ENCODE measurements at regions not wholly inside any gene's neighbourhood (a gene's known extent, or its start where the extent isn't known, plus 50 kb on each side); places are given as distances from the start of the nearest gene placed in this dataset.

DNA sequence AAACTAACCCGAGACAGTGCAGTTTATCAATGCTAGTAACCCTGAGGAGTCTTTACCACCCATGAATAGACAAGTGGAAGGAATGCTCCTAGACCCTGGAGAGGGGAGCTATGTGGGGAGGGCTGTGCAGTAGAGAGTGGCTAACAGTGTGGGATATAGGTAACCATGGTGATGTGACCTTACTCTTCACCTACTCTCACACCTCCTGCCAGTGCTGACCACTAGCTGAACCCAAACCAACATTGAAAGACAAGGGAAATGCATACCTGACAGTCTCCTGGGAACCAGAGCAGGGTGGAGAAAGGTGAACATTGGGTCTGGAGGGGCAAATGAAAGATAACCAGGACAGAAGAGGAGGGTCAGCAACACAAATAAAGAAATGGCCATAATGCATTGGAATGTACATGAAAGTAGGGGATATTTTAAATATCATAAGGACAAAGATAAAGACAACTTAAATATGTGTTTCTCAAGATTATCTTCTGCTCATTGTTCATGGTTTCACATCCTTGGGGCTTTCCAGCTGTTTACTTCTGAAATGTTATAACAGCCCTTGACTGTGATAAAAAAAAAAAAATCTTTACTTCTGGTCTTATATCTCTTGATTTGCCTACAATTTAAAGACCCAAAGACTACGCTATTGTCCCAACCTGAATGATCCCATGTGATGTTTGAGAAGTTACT is 983.3 kb upstream of the TENM4 start:
- H3K4me1 ChIP-seq, result no peaks in the 10 kb centered on the region
- 67 to 71% methylated on average over 2 of the region's 2 CpGs for WGBS, 2 donors
- H3K27me3 ChIP-seq, result no peaks in the 10 kb centered on the region
- no peak for TF ChIP-seq POLR2A (IDR thresholded peaks at IDR 0.05)
- TF ChIP-seq POLR2AphosphoS5 (IDR thresholded peaks at IDR 0.05), result no peak
- no peak for TF ChIP-seq EP300 (IDR thresholded peaks at IDR 0.05)
- TF ChIP-seq, protein P1, sequence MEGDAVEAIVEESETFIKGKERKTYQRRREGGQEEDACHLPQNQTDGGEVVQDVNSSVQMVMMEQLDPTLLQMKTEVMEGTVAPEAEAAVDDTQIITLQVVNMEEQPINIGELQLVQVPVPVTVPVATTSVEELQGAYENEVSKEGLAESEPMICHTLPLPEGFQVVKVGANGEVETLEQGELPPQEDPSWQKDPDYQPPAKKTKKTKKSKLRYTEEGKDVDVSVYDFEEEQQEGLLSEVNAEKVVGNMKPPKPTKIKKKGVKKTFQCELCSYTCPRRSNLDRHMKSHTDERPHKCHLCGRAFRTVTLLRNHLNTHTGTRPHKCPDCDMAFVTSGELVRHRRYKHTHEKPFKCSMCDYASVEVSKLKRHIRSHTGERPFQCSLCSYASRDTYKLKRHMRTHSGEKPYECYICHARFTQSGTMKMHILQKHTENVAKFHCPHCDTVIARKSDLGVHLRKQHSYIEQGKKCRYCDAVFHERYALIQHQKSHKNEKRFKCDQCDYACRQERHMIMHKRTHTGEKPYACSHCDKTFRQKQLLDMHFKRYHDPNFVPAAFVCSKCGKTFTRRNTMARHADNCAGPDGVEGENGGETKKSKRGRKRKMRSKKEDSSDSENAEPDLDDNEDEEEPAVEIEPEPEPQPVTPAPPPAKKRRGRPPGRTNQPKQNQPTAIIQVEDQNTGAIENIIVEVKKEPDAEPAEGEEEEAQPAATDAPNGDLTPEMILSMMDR (IDR thresholded peaks at IDR 0.05), result no peak
- ATAC-seq (ENCODE audit: low FRiP score in 2 of 2) (no peak), DNase-seq (no peak)
- no peak overlapping the region for H3K27ac ChIP-seq
- no peak overlapping the region for H3K4me3 ChIP-seq
- H3K36me3 ChIP-seq, result no peaks in the 10 kb centered on the region
- H3K9me3 ChIP-seq, result no peaks in the 10 kb centered on the region

DNA sequence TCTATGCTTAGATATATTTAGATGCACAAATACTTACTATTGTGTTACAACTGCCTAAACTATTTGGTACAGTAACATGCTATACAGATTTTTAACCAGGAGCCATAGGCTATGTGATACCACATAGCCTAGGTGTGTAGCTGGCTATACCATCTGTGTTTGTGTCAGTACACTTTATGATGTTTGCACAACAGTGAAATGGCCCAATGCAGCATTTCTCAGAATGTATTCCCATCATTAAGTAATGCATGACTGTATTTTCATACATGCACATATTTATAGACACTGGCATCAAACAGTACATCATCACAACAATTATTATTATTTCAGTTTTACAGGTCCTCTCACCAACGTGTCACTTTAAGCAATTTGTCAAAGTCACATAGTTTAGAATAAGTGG is 979.5 kb upstream of the TENM4 start:
- Histone ChIP-seq H3K27me3 (no peaks in the 10 kb centered on the region), H3K9me3 (no peaks in the 10 kb centered on the region), H3K4me3 (no peak overlapping the region), H3K4me1 (no peaks in the 10 kb centered on the region), H3K27ac (no peak overlapping the region), H3K36me3 (no peaks in the 10 kb centered on the region)
- TF ChIP-seq POLR2AphosphoS5 (IDR thresholded peaks at IDR 0.05) (no peak), POLR2A (IDR thresholded peaks at IDR 0.05) (no peak), EP300 (IDR thresholded peaks at IDR 0.05) (no peak)
- TF ChIP-seq, protein P1 (IDR thresholded peaks at IDR 0.05), result no peak
- no peak for ATAC-seq (ENCODE audit: low FRiP score in 2 of 2)
- WGBS, 2 donors, result 36 to 57% methylated on average over 1 of the region's 1 CpG
- DNase-seq, result no peak

DNA sequence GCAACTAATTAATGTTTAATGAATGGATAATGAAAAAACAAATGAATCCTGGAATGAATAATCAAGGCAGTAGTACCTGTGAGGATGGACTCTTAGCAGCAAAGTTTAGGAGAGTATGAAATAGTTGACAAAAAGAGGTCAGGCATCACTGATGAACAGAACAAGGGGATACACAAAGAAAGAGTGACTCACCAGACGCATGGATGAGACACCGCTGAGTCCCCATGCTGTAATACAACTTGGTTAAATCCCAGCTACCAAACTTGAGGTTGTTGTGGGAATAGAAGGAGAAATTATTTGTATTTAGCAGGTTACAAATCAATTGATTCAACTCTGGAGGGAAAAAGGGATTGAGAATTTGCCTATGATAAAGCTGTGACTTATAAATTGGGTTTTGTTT is 976.9 kb upstream of the TENM4 start:
- no peak overlapping the region for H3K4me3 ChIP-seq
- no peak for ATAC-seq (ENCODE audit: low FRiP score in 2 of 2)
- H3K9me3 ChIP-seq, result no peaks in the 10 kb centered on the region
- H3K27ac ChIP-seq, result no peak overlapping the region
- no peaks in the 10 kb centered on the region for H3K4me1 ChIP-seq
- H3K27me3 ChIP-seq, result no peaks in the 10 kb centered on the region
- no peaks in the 10 kb centered on the region for H3K36me3 ChIP-seq
- DNase-seq, result no peak
- TF ChIP-seq, protein P1 (IDR thresholded peaks at IDR 0.05), result no peak
- TF ChIP-seq POLR2A (IDR thresholded peaks at IDR 0.05) (no peak), POLR2AphosphoS5 (IDR thresholded peaks at IDR 0.05) (no peak), EP300 (IDR thresholded peaks at IDR 0.05) (no peak)
- WGBS, 2 donors, result 68 to 89% methylated on average over 2 of the region's 2 CpGs

DNA sequence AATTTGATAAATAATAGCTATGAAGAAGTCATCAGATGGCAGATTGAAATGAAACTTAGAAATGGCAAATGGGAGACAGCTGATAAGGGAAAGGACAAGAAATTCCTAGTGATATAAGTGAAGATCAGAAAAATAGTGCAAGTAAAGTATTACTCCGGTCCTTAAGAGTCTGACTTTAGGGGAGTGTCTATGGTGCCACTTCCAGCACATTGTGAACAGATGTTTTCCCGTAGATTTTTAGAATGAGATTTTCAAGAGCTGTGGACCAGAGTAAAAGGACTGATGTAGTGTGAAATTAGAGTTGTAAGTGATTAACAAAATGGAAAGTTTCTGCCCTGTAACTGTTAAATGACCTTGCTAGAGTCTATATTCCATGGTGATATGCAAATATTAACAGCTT is 974.8 kb upstream of the TENM4 start:
- Histone ChIP-seq H3K36me3 (no peaks in the 10 kb centered on the region), H3K4me3 (no peak overlapping the region), H3K27ac (no peak overlapping the region), H3K27me3 (no peaks in the 10 kb centered on the region), H3K4me1 (no peaks in the 10 kb centered on the region), H3K9me3 (no peaks in the 10 kb centered on the region)
- 89 to 90% methylated on average over 2 of the region's 2 CpGs for WGBS, 2 donors
- DNase-seq (no peak), ATAC-seq (ENCODE audit: low FRiP score in 2 of 2) (no peak)
- TF ChIP-seq, protein P1 (IDR thresholded peaks at IDR 0.05), result no peak
- TF ChIP-seq POLR2AphosphoS5 (IDR thresholded peaks at IDR 0.05) (no peak), EP300 (IDR thresholded peaks at IDR 0.05) (no peak), POLR2A (IDR thresholded peaks at IDR 0.05) (no peak)
